ENCODE measurements at regions not wholly inside any gene's neighbourhood (a gene's known extent, or its start where the extent isn't known, plus 50 kb on each side); places are given as distances from the start of the nearest gene placed in this dataset.

DNA sequence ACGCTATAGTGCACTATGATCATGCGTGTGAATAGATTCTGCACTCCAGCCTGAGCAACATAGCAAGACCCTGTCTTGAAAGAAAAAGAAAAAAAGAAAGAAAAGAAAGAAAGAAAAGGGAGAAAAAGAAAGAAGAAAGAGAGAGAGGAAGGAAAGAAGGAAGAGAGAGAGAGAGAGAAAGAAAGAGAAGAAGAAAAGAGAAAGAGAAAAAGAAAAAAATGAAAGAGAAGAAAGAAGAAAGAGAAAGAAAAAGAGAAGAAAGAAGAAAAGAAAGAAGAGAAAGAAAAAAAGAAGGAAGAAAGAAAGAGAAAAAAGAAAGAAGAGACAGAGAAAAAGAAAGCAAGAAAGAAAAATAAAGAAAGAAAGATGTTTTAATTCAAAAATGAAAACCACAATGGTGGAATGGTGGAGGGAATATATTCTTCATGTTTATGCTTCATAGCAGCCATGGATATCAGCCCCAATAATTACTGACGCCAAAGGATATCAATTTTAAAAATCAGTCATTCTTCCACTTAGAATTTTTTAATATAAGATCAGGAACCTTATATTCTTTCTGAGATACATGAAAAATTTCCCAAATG, 168.7 kb upstream of the TBCA start:
- Histone ChIP-seq H3K27me3 (peaks cover 0 to 42% (median 0%) of the 10 kb centered on the region in 9 donors), H3K9me3 (peaks cover 0 to 6% (median 0%) of the 10 kb centered on the region in 12 donors), H3K36me3 (no peaks in the 10 kb centered on the region), H3K4me3 (no peak overlapping the region), H3K4me1 (no peaks in the 10 kb centered on the region), H3K27ac (no peak overlapping the region)
- ATAC-seq, result no peak
- DNase-seq, result no peak
- intact Hi-C loops (cut with DNase I), result no loop called here
- 93 to 95% (median 95%) methylated on average over 3 of the region's 3 CpGs for WGBS, 4 donors
- TF ChIP-seq, protein P1, sequence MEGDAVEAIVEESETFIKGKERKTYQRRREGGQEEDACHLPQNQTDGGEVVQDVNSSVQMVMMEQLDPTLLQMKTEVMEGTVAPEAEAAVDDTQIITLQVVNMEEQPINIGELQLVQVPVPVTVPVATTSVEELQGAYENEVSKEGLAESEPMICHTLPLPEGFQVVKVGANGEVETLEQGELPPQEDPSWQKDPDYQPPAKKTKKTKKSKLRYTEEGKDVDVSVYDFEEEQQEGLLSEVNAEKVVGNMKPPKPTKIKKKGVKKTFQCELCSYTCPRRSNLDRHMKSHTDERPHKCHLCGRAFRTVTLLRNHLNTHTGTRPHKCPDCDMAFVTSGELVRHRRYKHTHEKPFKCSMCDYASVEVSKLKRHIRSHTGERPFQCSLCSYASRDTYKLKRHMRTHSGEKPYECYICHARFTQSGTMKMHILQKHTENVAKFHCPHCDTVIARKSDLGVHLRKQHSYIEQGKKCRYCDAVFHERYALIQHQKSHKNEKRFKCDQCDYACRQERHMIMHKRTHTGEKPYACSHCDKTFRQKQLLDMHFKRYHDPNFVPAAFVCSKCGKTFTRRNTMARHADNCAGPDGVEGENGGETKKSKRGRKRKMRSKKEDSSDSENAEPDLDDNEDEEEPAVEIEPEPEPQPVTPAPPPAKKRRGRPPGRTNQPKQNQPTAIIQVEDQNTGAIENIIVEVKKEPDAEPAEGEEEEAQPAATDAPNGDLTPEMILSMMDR (IDR thresholded peaks at IDR 0.05), result no peak
- no peak for TF ChIP-seq POLR2A (IDR thresholded peaks at IDR 0.05)

DNA sequence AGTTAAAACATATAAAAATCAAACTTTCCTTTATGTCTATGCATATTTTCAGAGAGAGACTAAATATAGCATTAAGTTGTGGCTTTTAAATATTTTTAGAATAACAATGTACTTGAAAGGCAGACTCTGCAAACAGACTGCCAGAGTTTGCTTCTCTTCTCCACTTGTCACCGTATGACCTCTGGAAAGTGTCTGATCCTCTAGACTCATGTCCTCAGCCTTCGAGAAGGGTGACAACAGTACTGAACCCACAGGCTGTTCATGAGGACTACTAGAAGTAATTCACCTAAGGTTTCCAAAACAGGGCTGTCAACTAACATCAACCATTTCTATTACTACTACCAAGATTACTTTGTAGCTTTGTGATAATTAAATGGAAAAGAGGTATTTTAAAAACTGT, 167.7 kb upstream of the TBCA start:
- Histone ChIP-seq H3K4me3 (no peak overlapping the region), H3K36me3 (no peaks in the 10 kb centered on the region), H3K4me1 (no peaks in the 10 kb centered on the region), H3K27ac (no peak overlapping the region), H3K9me3 (peaks cover 0 to 6% (median 0%) of the 10 kb centered on the region in 12 donors), H3K27me3 (peaks cover 0 to 47% (median 0%) of the 10 kb centered on the region in 9 donors)
- WGBS, 4 donors, result 33 to 38% (median 36%) methylated on average over 2 of the region's 2 CpGs
- no peak for TF ChIP-seq POLR2A (IDR thresholded peaks at IDR 0.05)
- TF ChIP-seq, protein P1 (IDR thresholded peaks at IDR 0.05), result no peak
- intact Hi-C loops (cut with DNase I), result no loop called here
- DNase-seq (no peak), ATAC-seq (no peak)

DNA sequence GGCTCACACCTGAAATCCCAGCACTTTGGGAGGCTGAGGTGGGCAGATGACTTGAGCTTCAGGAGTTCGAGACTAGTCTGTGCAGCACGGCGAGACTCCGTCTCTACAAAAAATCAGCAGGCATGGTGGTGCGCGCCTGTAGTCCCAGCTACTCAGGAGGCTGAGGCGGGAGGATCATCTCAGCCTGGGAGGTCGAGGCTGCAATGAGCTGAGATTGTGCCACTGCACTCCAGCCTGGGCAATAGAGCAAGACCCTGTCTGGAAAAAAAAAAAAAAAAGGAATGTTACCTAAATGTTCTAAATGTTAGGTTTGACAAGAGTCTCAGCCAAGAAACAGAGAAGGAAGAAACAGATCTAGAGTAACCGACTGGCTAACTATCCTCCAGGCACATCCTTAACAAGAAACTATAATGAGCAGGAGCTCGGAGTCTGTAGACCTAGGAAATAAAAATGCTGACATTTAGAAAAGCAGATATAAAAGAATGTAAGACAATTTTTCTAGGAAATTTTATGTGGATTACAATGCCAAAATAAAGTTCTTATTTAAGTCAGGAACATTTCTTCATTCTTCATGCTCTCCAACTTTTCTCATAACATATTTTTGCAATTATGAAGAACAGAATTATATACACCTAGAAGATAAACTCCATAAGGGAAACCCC, 166.6 kb upstream of the TBCA start:
- Histone ChIP-seq H3K9me3 (peaks cover 0 to 6% (median 0%) of the 10 kb centered on the region in 12 donors), H3K27me3 (peaks cover 0 to 47% (median 0%) of the 10 kb centered on the region in 9 donors), H3K4me1 (no peaks in the 10 kb centered on the region), H3K27ac (no peak overlapping the region), H3K4me3 (no peak overlapping the region), H3K36me3 (no peaks in the 10 kb centered on the region)
- TF ChIP-seq POLR2A (IDR thresholded peaks at IDR 0.05), result no peak
- TF ChIP-seq, protein P1 (IDR thresholded peaks at IDR 0.05), result no peak
- DNase-seq (no peak), ATAC-seq (no peak)
- intact Hi-C loops (cut with DNase I), result no loop called here
- WGBS, 4 donors, result 86 to 90% (median 88%) methylated on average over 10 of the region's 10 CpGs

DNA sequence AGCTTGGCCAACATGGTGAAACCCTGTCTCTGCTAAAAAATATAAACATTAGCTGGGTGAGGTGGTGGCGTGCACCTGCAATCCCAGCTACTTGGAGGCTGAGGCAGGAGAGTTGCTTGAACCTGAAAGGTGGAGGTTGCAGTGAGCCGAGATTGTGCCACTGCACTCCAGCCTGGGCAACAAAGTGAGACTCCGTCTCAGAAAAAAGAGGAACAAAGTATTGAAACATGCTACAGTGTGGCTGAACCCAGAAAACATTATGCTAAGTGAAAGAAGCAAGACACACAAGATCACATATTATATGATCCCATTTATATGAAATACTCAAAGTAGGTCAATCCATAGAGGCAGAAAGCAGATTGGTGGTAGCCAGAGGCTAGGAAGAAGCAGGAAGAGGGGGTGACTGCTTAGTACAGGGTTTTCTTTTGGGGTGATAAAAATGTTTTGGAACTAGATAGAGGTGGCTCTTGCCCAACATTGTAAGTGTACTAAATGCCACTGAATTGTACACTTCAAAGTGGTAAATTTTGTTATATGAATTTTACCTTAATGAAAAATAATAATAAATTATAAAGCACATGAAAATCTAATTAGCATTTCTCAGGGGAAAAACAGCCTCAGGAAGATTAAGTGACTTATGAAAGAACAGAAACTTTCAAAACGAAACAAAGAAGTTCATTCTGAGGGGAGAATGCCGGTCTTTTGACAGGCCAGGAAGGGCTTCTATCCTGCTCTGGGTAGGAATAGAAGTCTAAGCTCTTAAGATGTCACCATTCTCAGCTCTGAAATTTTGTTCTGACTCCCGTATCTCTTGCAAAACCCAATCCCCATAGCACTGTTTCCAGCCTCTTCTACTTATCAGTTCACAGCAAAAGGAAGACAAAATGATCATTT, 161.1 kb upstream of the TBCA start:
- no peak overlapping the region for H3K27ac ChIP-seq
- TF ChIP-seq POLR2A (IDR thresholded peaks at IDR 0.05), result no peak
- TF ChIP-seq, protein P1 (IDR thresholded peaks at IDR 0.05), result no peak
- DNase-seq, result no peak
- peaks cover 0 to 6% (median 0%) of the 10 kb centered on the region in 12 donors for H3K4me1 ChIP-seq
- H3K9me3 ChIP-seq, result peaks cover 0 to 6% (median 0%) of the 10 kb centered on the region in 12 donors
- no peak overlapping the region for H3K4me3 ChIP-seq
- no peaks in the 10 kb centered on the region for H3K36me3 ChIP-seq
- peaks cover 0 to 24% (median 0%) of the 10 kb centered on the region in 9 donors for H3K27me3 ChIP-seq
- ATAC-seq, result no peak
- intact Hi-C loops (cut with DNase I), result no loop called here
- WGBS, 4 donors, result 64 to 70% (median 66%) methylated on average over 6 of the region's 6 CpGs

Measured in heart left ventricle (tissue), 16 donors.